ENCODE measurements at regions not wholly inside any gene's neighbourhood (a gene's known extent, or its start where the extent isn't known, plus 50 kb on each side); places are given as distances from the start of the nearest gene placed in this dataset.

GRCh38 chr6:92827104-92827503 lies 592.3 kb downstream of the EPHA7 start:
- Histone ChIP-seq H3K4me1 (ENCODE audit: control insufficient read depth, insufficient read depth, low read length) (0 out of 2 replicates have a peak, but pooled peaks cover 4% of the 10 kb centered on the region), H3K9me3 (ENCODE audit: control insufficient read depth, insufficient read depth, low read length) (peaks cover 3% of the 10 kb centered on the region; the same call in 1 of the 2 replicates), H3K27ac (ENCODE audit: low read depth, low read length) (no peak overlapping the region), H3K9ac (ENCODE audit: low read depth, low read length) (no peak overlapping the region), H3K36me3 (ENCODE audit: control insufficient read depth, insufficient read depth, low read length) (no peaks in the 10 kb centered on the region), H3K27me3 (ENCODE audit: control insufficient read depth, insufficient read depth, low read length) (no peaks in the 10 kb centered on the region), H3K4me3 (ENCODE audit: low read depth, low read length) (no peak overlapping the region)

- Histone ChIP-seq H3K9ac (ENCODE audit: low read depth, low read length) (no peak overlapping the region), H3K9me3 (ENCODE audit: control insufficient read depth, insufficient read depth, low read length) (peaks cover 3% of the 10 kb centered on the region; the same call in 1 of the 2 replicates), H3K36me3 (ENCODE audit: control insufficient read depth, insufficient read depth, low read length) (no peaks in the 10 kb centered on the region), H3K4me1 (ENCODE audit: control insufficient read depth, insufficient read depth, low read length) (0 out of 2 replicates have a peak, but pooled peaks cover 4% of the 10 kb centered on the region), H3K27me3 (ENCODE audit: control insufficient read depth, insufficient read depth, low read length) (no peaks in the 10 kb centered on the region), H3K27ac (ENCODE audit: low read depth, low read length) (no peak overlapping the region), H3K4me3 (ENCODE audit: low read depth, low read length) (no peak overlapping the region)
Observed at GRCh38 chr6:92826633-92827032, 592.7 kb downstream of the EPHA7 start.

GRCh38 chr6:92822222-92822621 lies 597.1 kb downstream of the EPHA7 start:
- Histone ChIP-seq H3K9me3 (ENCODE audit: control insufficient read depth, insufficient read depth, low read length) (peaks cover 3% of the 10 kb centered on the region; the same call in 1 of the 2 replicates), H3K4me3 (ENCODE audit: low read depth, low read length) (no peak overlapping the region), H3K9ac (ENCODE audit: low read depth, low read length) (no peak overlapping the region), H3K4me1 (ENCODE audit: control insufficient read depth, insufficient read depth, low read length) (0 out of 2 replicates have a peak, but pooled peaks cover 4% of the 10 kb centered on the region), H3K36me3 (ENCODE audit: control insufficient read depth, insufficient read depth, low read length) (no peaks in the 10 kb centered on the region), H3K27me3 (ENCODE audit: control insufficient read depth, insufficient read depth, low read length) (no peaks in the 10 kb centered on the region), H3K27ac (ENCODE audit: low read depth, low read length) (no peak overlapping the region)

- H3K27ac ChIP-seq (ENCODE audit: low read depth, low read length): no peak overlapping the region
- H3K36me3 ChIP-seq (ENCODE audit: control insufficient read depth, insufficient read depth, low read length): no peaks in the 10 kb centered on the region
- H3K4me1 ChIP-seq (ENCODE audit: control insufficient read depth, insufficient read depth, low read length): 0 out of 2 replicates have a peak, but pooled peaks cover 4% of the 10 kb centered on the region
Observed at GRCh38 chr6:92820601-92821000, 598.8 kb downstream of the EPHA7 start.

GRCh38 chr6:92810913-92811312 lies 608.4 kb downstream of the EPHA7 start:
- no peaks in the 10 kb centered on the region for H3K9me3 ChIP-seq (ENCODE audit: control insufficient read depth, insufficient read depth, low read length)
- no peak overlapping the region for H3K27ac ChIP-seq (ENCODE audit: low read depth, low read length)
- H3K27me3 ChIP-seq (ENCODE audit: control insufficient read depth, insufficient read depth, low read length): no peaks in the 10 kb centered on the region
- H3K36me3 ChIP-seq (ENCODE audit: control insufficient read depth, insufficient read depth, low read length): no peaks in the 10 kb centered on the region
- H3K9ac ChIP-seq (ENCODE audit: low read depth, low read length): no peak overlapping the region
- H3K4me3 ChIP-seq (ENCODE audit: low read depth, low read length): no peak overlapping the region
- peaks cover 6% of the 10 kb centered on the region for H3K4me1 ChIP-seq (ENCODE audit: control insufficient read depth, insufficient read depth, low read length)

More at GRCh38 chr6:92820601-92821000, 598.8 kb downstream of the EPHA7 start:
- Histone ChIP-seq H3K27me3 (ENCODE audit: control insufficient read depth, insufficient read depth, low read length) (no peaks in the 10 kb centered on the region), H3K4me3 (ENCODE audit: low read depth, low read length) (no peak overlapping the region), H3K9me3 (ENCODE audit: control insufficient read depth, insufficient read depth, low read length) (no peaks in the 10 kb centered on the region), H3K9ac (ENCODE audit: low read depth, low read length) (no peak overlapping the region)

GRCh38 chr6:92806254-92806653 lies 613.1 kb downstream of the EPHA7 start:
- no peaks in the 10 kb centered on the region for H3K36me3 ChIP-seq (ENCODE audit: control insufficient read depth, insufficient read depth, low read length)
- no peak overlapping the region for H3K27ac ChIP-seq (ENCODE audit: low read depth, low read length)
- no peak overlapping the region for H3K4me3 ChIP-seq (ENCODE audit: low read depth, low read length)
- H3K27me3 ChIP-seq (ENCODE audit: control insufficient read depth, insufficient read depth, low read length): no peaks in the 10 kb centered on the region
- no peaks in the 10 kb centered on the region for H3K9me3 ChIP-seq (ENCODE audit: control insufficient read depth, insufficient read depth, low read length)
- no peak overlapping the region for H3K9ac ChIP-seq (ENCODE audit: low read depth, low read length)
- peaks cover 6% of the 10 kb centered on the region for H3K4me1 ChIP-seq (ENCODE audit: control insufficient read depth, insufficient read depth, low read length)

- no peaks in the 10 kb centered on the region for H3K27me3 ChIP-seq (ENCODE audit: control insufficient read depth, insufficient read depth, low read length)
Observed at GRCh38 chr6:92791403-92791802, 628.0 kb downstream of the EPHA7 start.

GRCh38 chr6:92790381-92790780 lies 629.0 kb downstream of the EPHA7 start:
- H3K27me3 ChIP-seq (ENCODE audit: control insufficient read depth, insufficient read depth, low read length): no peaks in the 10 kb centered on the region
- H3K27ac ChIP-seq (ENCODE audit: low read depth, low read length): no peak overlapping the region
- H3K4me3 ChIP-seq (ENCODE audit: low read depth, low read length): no peak overlapping the region
- H3K9ac ChIP-seq (ENCODE audit: low read depth, low read length): no peak overlapping the region
- no peaks in the 10 kb centered on the region for H3K36me3 ChIP-seq (ENCODE audit: control insufficient read depth, insufficient read depth, low read length)
- no peaks in the 10 kb centered on the region for H3K9me3 ChIP-seq (ENCODE audit: control insufficient read depth, insufficient read depth, low read length)
- no peaks in the 10 kb centered on the region for H3K4me1 ChIP-seq (ENCODE audit: control insufficient read depth, insufficient read depth, low read length)

More at GRCh38 chr6:92791403-92791802, 628.0 kb downstream of the EPHA7 start:
- Histone ChIP-seq H3K4me1 (ENCODE audit: control insufficient read depth, insufficient read depth, low read length) (no peaks in the 10 kb centered on the region), H3K4me3 (ENCODE audit: low read depth, low read length) (no peak overlapping the region), H3K27ac (ENCODE audit: low read depth, low read length) (no peak overlapping the region), H3K9ac (ENCODE audit: low read depth, low read length) (no peak overlapping the region), H3K36me3 (ENCODE audit: control insufficient read depth, insufficient read depth, low read length) (no peaks in the 10 kb centered on the region), H3K9me3 (ENCODE audit: control insufficient read depth, insufficient read depth, low read length) (no peaks in the 10 kb centered on the region)

- no peaks in the 10 kb centered on the region for H3K4me1 ChIP-seq (ENCODE audit: control insufficient read depth, insufficient read depth, low read length)
- H3K9me3 ChIP-seq (ENCODE audit: control insufficient read depth, insufficient read depth, low read length): no peaks in the 10 kb centered on the region
- H3K27ac ChIP-seq (ENCODE audit: low read depth, low read length): no peak overlapping the region
- H3K9ac ChIP-seq (ENCODE audit: low read depth, low read length): no peak overlapping the region
- no peaks in the 10 kb centered on the region for H3K27me3 ChIP-seq (ENCODE audit: control insufficient read depth, insufficient read depth, low read length)
- H3K4me3 ChIP-seq (ENCODE audit: low read depth, low read length): no peak overlapping the region
- H3K36me3 ChIP-seq (ENCODE audit: control insufficient read depth, insufficient read depth, low read length): no peaks in the 10 kb centered on the region
Observed at GRCh38 chr6:92784235-92784634, 635.1 kb downstream of the EPHA7 start.

GRCh38 chr6:92779746-92780145 lies 639.6 kb downstream of the EPHA7 start:
- Histone ChIP-seq H3K4me3 (ENCODE audit: low read depth, low read length) (no peak overlapping the region), H3K9ac (ENCODE audit: low read depth, low read length) (no peak overlapping the region), H3K9me3 (ENCODE audit: control insufficient read depth, insufficient read depth, low read length) (no peaks in the 10 kb centered on the region), H3K27ac (ENCODE audit: low read depth, low read length) (no peak overlapping the region), H3K36me3 (ENCODE audit: control insufficient read depth, insufficient read depth, low read length) (no peaks in the 10 kb centered on the region), H3K4me1 (ENCODE audit: control insufficient read depth, insufficient read depth, low read length) (peaks cover 7% of the 10 kb centered on the region; the same call in 1 of the 2 replicates), H3K27me3 (ENCODE audit: control insufficient read depth, insufficient read depth, low read length) (no peaks in the 10 kb centered on the region)

- H3K9ac ChIP-seq (ENCODE audit: low read depth, low read length): no peak overlapping the region
- no peaks in the 10 kb centered on the region for H3K36me3 ChIP-seq (ENCODE audit: control insufficient read depth, insufficient read depth, low read length)
- no peaks in the 10 kb centered on the region for H3K27me3 ChIP-seq (ENCODE audit: control insufficient read depth, insufficient read depth, low read length)
- peaks cover 7% of the 10 kb centered on the region; the same call in 1 of the 2 replicates for H3K4me1 ChIP-seq (ENCODE audit: control insufficient read depth, insufficient read depth, low read length)
- no peak overlapping the region for H3K4me3 ChIP-seq (ENCODE audit: low read depth, low read length)
- no peak overlapping the region for H3K27ac ChIP-seq (ENCODE audit: low read depth, low read length)
- no peaks in the 10 kb centered on the region for H3K9me3 ChIP-seq (ENCODE audit: control insufficient read depth, insufficient read depth, low read length)
Observed at GRCh38 chr6:92777146-92777740, 642.1 kb downstream of the EPHA7 start.

Data from HUES48 (cell line).